ENCODE measurements at regions not wholly inside any gene's neighbourhood (a gene's known extent, or its start where the extent isn't known, plus 50 kb on each side); places are given as distances from the start of the nearest gene placed in this dataset.

DNA sequence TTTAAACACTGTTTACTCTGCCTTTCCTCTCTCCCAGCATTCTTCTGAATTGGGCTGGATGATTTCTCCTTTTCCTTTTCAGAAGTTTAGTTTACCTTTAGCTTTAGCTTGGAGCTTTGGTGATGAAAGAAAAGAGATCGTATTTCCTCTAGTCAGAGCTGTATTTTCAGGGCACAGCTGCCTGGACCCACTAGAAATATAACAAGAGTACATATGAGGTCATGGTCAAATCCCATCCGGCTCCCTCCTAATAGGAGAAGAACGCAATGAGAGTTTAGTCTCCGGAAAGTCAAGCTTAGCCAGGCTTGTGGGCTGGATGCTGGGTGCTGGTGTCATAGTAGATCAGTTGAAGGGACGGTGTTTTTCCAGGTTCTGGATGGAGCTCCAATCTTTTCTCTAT is 177.1 kb upstream of the PFN2 start:
- TF ChIP-seq, protein P1, sequence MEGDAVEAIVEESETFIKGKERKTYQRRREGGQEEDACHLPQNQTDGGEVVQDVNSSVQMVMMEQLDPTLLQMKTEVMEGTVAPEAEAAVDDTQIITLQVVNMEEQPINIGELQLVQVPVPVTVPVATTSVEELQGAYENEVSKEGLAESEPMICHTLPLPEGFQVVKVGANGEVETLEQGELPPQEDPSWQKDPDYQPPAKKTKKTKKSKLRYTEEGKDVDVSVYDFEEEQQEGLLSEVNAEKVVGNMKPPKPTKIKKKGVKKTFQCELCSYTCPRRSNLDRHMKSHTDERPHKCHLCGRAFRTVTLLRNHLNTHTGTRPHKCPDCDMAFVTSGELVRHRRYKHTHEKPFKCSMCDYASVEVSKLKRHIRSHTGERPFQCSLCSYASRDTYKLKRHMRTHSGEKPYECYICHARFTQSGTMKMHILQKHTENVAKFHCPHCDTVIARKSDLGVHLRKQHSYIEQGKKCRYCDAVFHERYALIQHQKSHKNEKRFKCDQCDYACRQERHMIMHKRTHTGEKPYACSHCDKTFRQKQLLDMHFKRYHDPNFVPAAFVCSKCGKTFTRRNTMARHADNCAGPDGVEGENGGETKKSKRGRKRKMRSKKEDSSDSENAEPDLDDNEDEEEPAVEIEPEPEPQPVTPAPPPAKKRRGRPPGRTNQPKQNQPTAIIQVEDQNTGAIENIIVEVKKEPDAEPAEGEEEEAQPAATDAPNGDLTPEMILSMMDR (IDR thresholded peaks at IDR 0.05) = no peak
- Histone ChIP-seq H3K9me3 (no peaks in the 10 kb centered on the region), H3K36me3 (no peaks in the 10 kb centered on the region), H3K27ac (no peak overlapping the region), H3K4me3 (no peak overlapping the region), H3K4me1 (peaks cover 4% of the 10 kb centered on the region), H3K27me3 (ENCODE audit: low read depth) (no peaks in the 10 kb centered on the region)
- intact Hi-C loops (cut with DNase I) = no loop called here
- ATAC-seq (no peak), DNase-seq (no peak)

DNA sequence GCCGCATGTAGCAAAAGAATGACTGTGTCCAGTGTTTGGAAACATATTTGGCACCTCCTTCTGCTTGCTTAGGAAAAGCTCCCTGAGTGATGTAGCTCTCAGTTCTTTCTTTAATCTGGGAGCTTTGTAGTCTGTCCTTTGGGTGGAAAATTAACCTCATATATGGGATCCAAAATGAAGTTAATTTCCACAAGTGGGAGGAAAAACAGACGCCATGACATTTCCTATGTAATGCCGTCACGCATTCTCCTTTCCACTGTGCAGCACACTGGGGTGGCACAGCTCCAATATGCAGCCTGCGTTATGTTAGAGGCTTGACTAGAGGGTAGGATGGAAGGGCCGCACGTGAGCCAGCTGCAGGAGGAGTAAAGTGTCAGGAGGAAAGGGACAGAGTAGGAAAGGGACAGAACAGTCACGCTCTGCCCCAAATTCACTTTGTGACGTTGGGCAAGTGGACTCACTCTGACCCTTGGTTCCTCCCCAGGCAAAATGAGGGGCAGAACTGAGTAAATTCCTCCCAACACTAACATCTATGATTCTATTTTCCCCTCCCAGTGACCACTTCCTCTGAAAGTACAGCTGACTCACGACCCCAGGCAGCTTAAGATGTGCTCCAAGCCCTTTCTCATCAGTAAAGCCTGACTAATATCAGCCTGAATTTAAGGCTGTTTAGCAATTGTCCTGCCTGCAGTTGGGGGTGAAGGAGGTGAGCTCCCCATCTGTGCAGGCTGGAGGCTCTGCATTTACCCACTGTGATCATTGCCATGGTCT is 176.5 kb upstream of the PFN2 start:
- H3K4me3 ChIP-seq = no peak overlapping the region
- H3K36me3 ChIP-seq = no peaks in the 10 kb centered on the region
- H3K27me3 ChIP-seq (ENCODE audit: low read depth) = no peaks in the 10 kb centered on the region
- H3K9me3 ChIP-seq = no peaks in the 10 kb centered on the region
- H3K27ac ChIP-seq = no peak overlapping the region
- TF ChIP-seq, protein P1 (IDR thresholded peaks at IDR 0.05) = no peak
- no peak for ATAC-seq
- intact Hi-C loops (cut with DNase I) = no loop called here
- H3K4me1 ChIP-seq = peaks cover 4% of the 10 kb centered on the region
- DNase-seq = no peak

DNA sequence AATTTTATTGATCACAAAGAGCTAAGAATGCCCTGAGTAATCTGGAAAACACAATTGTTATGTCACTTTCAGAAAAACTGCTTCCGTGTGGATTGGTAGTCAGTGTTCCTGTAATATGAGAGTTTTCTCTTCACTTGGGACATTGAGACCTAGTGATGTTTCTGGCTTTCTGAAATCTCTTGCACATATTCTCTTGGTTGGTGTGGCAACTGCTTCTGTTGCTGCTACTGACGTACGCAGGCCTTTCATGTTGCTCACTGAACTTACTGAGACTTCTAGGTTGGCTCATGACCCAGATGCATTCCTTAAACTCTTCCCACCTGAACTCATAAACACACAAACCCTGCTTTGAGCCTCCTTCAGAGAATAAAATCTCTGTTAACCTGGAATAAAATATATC is 175.0 kb upstream of the PFN2 start:
- H3K4me3 ChIP-seq = no peak overlapping the region
- TF ChIP-seq, protein P1 (IDR thresholded peaks at IDR 0.05) = no peak
- no peaks in the 10 kb centered on the region for H3K27me3 ChIP-seq (ENCODE audit: low read depth)
- H3K27ac ChIP-seq = no peak overlapping the region
- intact Hi-C loops (cut with DNase I) = no loop called here
- H3K36me3 ChIP-seq = no peaks in the 10 kb centered on the region
- ATAC-seq (no peak), DNase-seq (no peak)
- peaks cover 4% of the 10 kb centered on the region for H3K4me1 ChIP-seq
- no peaks in the 10 kb centered on the region for H3K9me3 ChIP-seq

DNA sequence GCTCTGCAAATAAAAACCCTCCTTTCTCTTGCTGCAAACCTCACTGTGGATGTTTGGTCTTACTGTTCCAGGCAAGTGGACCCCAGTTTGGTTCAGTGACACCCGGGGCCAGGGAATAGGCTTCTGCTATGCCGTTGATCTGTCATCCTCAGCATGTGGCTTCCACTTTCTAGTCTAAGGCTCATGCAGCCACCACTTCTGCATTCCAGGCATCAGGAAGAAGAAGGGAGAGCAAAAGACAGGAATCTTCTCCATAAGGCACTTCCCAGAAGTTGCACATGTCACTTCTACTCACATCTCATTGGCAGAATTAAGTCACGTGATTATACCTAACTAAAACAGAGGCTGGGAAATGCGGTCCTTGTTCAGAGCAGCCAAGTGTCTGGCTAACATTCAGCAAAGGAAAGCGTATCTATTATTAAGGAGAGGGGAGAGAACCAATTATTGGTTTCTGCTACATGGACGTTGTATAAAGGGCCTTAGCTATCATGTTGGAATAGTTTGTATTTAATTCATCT is 173.6 kb upstream of the PFN2 start:
- intact Hi-C loops (cut with DNase I) = no loop called here
- Histone ChIP-seq H3K4me3 (no peak overlapping the region), H3K4me1 (peaks cover 4% of the 10 kb centered on the region), H3K36me3 (no peaks in the 10 kb centered on the region), H3K27me3 (ENCODE audit: low read depth) (no peaks in the 10 kb centered on the region), H3K9me3 (no peaks in the 10 kb centered on the region), H3K27ac (no peak overlapping the region)
- TF ChIP-seq, protein P1 (IDR thresholded peaks at IDR 0.05) = no peak
- no peak for ATAC-seq
- DNase-seq = no peak

DNA sequence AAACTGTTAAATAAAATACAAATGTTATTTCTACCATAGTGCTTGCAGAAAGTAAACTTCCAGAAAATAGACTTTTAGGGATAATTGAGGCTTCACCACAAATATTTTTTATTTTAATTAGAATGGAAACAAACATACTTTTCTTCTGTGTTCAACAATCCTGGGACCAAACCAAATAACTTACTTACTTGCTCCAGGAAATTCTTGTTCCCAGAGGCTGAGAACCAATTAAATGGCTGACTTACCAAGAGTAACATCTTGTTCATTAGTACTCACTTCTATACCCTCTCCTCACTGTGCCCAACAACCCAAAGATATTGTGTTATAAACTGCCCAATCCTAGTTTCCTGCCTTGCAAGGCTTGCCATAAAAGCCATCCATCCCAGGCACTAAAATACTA is 172.2 kb upstream of the PFN2 start:
- intact Hi-C loops (cut with DNase I) = no loop called here
- Histone ChIP-seq H3K27ac (no peak overlapping the region), H3K4me1 (peaks cover 4% of the 10 kb centered on the region), H3K9me3 (no peaks in the 10 kb centered on the region), H3K36me3 (no peaks in the 10 kb centered on the region), H3K4me3 (no peak overlapping the region), H3K27me3 (ENCODE audit: low read depth) (no peaks in the 10 kb centered on the region)
- DNase-seq = no peak
- TF ChIP-seq, protein P1 (IDR thresholded peaks at IDR 0.05) = no peak
- ATAC-seq = no peak

Data from lower lobe of right lung (tissue), 2 donors.